ENCODE measurements at regions not wholly inside any gene's neighbourhood (a gene's known extent, or its start where the extent isn't known, plus 50 kb on each side); places are given as distances from the start of the nearest gene placed in this dataset.

DNA sequence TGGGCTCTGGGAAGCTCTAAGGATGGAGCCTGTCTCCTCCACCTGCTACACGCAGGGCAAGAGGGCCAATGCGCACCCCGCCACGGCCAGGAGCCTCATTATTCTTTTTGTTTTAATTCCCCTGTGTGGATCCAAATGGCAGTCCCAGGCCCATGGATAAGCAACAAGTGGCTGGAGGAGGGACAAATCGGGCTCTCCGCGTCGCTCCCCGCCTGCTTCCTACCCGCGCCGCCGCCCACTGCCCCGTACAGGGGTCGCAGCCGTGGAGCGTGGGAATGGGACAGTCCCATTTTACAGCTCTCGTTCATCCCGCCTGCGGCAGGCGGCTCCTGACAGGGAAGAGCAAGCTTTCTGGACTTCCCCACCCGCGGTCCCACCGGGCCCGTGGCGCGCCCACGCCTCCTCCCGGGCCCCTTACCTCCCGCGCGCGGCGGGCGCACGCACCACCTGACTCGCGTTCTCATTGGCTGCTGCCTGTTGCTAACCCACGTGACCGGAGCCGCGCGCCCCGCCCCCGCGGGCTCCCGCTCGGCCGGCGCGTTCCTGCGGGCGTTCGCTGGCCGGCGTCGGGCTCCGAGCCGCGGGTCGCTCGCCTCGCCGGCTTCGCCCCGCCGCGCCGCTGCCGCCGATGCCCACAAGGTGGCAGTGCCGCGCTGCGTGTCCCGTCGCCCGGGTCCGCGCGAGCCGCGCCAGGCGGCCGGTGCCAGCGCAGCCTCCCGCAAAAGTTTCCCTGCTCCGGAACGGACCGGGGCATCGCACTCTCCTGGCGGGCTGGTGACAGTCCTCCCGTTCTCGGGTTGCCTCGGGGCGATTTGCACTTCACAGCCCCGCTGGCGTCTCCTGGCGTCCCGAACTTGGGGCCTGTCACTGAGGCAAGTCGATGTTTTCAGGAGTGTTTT lies 93.3 kb downstream of the CD83 start (continued):
- TF ChIP-seq ZFHX2 (tag by site-specific recombination; conservative IDR thresholded peaks at IDR 0.05) (peak; percentile 99), ZNF221 (tag by site-specific recombination; IDR thresholded peaks at IDR 0.05; ENCODE audit: borderline replicate concordance) (no peak), ZNF664 (tag by site-specific recombination; IDR thresholded peaks at IDR 0.05) (no peak), SP7 (tag by site-specific recombination; IDR thresholded peaks at IDR 0.05) (peak; percentile 40), ZNF423 (tag by site-specific recombination; IDR thresholded peaks at IDR 0.05) (no peak), ZNF660 (tag by site-specific recombination; IDR thresholded peaks at IDR 0.05) (peak; percentile 14; the same call in 1 of the 2 replicates), ZNF776 (tag by site-specific recombination; IDR thresholded peaks at IDR 0.05; ENCODE audit: borderline replicate concordance) (no peak), ZNF830 (tag by site-specific recombination; IDR thresholded peaks at IDR 0.05; ENCODE audit: low read depth) (no peak), GFI1B (tag by site-specific recombination; IDR thresholded peaks at IDR 0.05) (no peak), GLIS1 (tag by site-specific recombination; IDR thresholded peaks at IDR 0.05) (0 out of 2 replicates have a peak, but pooled peaks have one; percentile 54), SP3 (tag by site-specific recombination; IDR thresholded peaks at IDR 0.05) (peak; percentile 61), ZSCAN30 (tag by site-specific recombination; IDR thresholded peaks at IDR 0.05) (peak; percentile 23; the same call in 1 of the 2 replicates), REPIN1 (tag by site-specific recombination; IDR thresholded peaks at IDR 0.05; ENCODE audit: low read depth) (no peak), ZNF10 (tag by site-specific recombination; IDR thresholded peaks at IDR 0.05) (no peak), SCRT1 (tag by site-specific recombination; IDR thresholded peaks at IDR 0.05; ENCODE audit: borderline replicate concordance) (peak; percentile 90), ZNF2 (tag by site-specific recombination; IDR thresholded peaks at IDR 0.05) (peak; percentile 18), WT1 (tag by site-specific recombination; IDR thresholded peaks at IDR 0.05) (peak; percentile 31; the same call in 1 of the 2 replicates), ZNF184 (tag by site-specific recombination; IDR thresholded peaks at IDR 0.05) (no peak), PATZ1 (tag by site-specific recombination; IDR thresholded peaks at IDR 0.05) (peak; percentile 85), ZNF121 (tag by site-specific recombination; IDR thresholded peaks at IDR 0.05) (0 out of 2 replicates have a peak, but pooled peaks have one; percentile 34), ZFP69B (tag by site-specific recombination; IDR thresholded peaks at IDR 0.05) (peak; percentile 63; the same call in 1 of the 2 replicates), ZNF501 (tag by site-specific recombination; IDR thresholded peaks at IDR 0.05) (no peak; the same call in 1 of the 2 replicates)
- TF ChIP-seq, protein P1, sequence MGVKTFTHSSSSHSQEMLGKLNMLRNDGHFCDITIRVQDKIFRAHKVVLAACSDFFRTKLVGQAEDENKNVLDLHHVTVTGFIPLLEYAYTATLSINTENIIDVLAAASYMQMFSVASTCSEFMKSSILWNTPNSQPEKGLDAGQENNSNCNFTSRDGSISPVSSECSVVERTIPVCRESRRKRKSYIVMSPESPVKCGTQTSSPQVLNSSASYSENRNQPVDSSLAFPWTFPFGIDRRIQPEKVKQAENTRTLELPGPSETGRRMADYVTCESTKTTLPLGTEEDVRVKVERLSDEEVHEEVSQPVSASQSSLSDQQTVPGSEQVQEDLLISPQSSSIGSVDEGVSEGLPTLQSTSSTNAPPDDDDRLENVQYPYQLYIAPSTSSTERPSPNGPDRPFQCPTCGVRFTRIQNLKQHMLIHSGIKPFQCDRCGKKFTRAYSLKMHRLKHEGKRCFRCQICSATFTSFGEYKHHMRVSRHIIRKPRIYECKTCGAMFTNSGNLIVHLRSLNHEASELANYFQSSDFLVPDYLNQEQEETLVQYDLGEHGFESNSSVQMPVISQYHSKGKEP (tag by site-specific recombination; IDR thresholded peaks at IDR 0.05) = 0 out of 2 replicates have a peak, but pooled peaks have one; percentile 30
- TF ChIP-seq, protein P2, sequence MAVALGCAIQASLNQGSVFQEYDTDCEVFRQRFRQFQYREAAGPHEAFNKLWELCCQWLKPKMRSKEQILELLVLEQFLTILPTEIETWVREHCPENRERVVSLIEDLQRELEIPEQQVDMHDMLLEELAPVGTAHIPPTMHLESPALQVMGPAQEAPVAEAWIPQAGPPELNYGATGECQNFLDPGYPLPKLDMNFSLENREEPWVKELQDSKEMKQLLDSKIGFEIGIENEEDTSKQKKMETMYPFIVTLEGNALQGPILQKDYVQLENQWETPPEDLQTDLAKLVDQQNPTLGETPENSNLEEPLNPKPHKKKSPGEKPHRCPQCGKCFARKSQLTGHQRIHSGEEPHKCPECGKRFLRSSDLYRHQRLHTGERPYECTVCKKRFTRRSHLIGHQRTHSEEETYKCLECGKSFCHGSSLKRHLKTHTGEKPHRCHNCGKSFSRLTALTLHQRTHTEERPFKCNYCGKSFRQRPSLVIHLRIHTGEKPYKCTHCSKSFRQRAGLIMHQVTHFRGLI (tag by site-specific recombination; IDR thresholded peaks at IDR 0.05) = peak; percentile 44; the same call in 1 of the 2 replicates
- TF ChIP-seq, protein P3, sequence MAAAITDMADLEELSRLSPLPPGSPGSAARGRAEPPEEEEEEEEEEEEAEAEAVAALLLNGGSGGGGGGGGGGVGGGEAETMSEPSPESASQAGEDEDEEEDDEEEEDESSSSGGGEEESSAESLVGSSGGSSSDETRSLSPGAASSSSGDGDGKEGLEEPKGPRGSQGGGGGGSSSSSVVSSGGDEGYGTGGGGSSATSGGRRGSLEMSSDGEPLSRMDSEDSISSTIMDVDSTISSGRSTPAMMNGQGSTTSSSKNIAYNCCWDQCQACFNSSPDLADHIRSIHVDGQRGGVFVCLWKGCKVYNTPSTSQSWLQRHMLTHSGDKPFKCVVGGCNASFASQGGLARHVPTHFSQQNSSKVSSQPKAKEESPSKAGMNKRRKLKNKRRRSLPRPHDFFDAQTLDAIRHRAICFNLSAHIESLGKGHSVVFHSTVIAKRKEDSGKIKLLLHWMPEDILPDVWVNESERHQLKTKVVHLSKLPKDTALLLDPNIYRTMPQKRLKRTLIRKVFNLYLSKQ (tag by site-specific recombination; IDR thresholded peaks at IDR 0.05; ENCODE audit: borderline replicate concordance) = no peak
- TF ChIP-seq, protein P4, sequence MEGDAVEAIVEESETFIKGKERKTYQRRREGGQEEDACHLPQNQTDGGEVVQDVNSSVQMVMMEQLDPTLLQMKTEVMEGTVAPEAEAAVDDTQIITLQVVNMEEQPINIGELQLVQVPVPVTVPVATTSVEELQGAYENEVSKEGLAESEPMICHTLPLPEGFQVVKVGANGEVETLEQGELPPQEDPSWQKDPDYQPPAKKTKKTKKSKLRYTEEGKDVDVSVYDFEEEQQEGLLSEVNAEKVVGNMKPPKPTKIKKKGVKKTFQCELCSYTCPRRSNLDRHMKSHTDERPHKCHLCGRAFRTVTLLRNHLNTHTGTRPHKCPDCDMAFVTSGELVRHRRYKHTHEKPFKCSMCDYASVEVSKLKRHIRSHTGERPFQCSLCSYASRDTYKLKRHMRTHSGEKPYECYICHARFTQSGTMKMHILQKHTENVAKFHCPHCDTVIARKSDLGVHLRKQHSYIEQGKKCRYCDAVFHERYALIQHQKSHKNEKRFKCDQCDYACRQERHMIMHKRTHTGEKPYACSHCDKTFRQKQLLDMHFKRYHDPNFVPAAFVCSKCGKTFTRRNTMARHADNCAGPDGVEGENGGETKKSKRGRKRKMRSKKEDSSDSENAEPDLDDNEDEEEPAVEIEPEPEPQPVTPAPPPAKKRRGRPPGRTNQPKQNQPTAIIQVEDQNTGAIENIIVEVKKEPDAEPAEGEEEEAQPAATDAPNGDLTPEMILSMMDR (tag by site-specific recombination; IDR thresholded peaks at IDR 0.05) = peak; percentile 50; the same call in 1 of the 2 replicates
- TF ChIP-seq, protein P5, sequence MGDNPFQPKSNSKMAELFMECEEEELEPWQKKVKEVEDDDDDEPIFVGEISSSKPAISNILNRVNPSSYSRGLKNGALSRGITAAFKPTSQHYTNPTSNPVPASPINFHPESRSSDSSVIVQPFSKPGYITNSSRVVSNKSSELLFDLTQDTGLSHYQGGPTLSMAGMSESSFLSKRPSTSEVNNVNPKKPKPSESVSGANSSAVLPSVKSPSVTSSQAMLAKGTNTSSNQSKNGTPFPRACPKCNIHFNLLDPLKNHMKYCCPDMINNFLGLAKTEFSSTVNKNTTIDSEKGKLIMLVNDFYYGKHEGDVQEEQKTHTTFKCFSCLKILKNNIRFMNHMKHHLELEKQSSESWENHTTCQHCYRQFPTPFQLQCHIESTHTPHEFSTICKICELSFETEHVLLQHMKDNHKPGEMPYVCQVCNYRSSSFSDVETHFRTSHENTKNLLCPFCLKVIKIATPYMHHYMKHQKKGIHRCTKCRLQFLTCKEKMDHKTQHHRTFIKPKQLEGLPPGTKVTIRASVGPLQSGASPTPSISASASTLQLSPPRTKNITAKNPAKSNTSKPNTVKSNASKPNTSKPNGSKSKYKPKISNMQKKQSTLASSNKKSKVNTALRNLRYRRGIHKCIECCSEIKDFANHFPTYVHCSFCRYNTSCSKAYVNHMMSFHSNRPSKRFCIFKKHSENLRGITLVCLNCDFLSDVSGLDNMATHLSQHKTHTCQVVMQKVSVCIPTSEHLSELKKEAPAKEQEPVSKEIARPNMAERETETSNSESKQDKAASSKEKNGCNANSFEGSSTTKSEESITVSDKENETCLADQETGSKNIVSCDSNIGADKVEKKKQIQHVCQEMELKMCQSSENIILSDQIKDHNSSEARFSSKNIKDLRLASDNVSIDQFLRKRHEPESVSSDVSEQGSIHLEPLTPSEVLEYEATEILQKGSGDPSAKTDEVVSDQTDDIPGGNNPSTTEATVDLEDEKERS (tag by site-specific recombination; IDR thresholded peaks at IDR 0.05) = 0 out of 2 replicates have a peak, but pooled peaks have one; percentile 52
